Gastrocnemius medialis (tissue), 4 donors: ENCODE measurements at regions not wholly inside any gene's neighbourhood (a gene's known extent, or its start where the extent isn't known, plus 50 kb on each side); places are given as distances from the start of the nearest gene placed in this dataset.

Experiments
- ATAC-seq, 2 donors: fragments of 150-250 bp; one replicate each; pipeline ENCODE4 v1.9.1; 2016
- DNase-seq, 2 donors: peaks; one replicate each; pipeline ENCODE4 v3.0.0-alpha.2; 2019
- H3K27ac ChIP-seq, 4 donors: fragments of 200-600 bp; sonication (generic); 1 replicate in 1 of 4; 2 replicates in 3 of 4; pipeline ENCODE4 v1.5.1; 2016 to 2018; ENCODE audit warnings: mild to moderate bottlenecking in 2 of 4, moderate library complexity in 1 of 4
- H3K27me3 ChIP-seq, 3 donors: fragments of 200-600 bp; sonication (generic) in 2 of 3; 1 replicate in 1 of 3; 2 replicates in 2 of 3; pipeline versions ENCODE4 v1.5.1 to v1.6.0; 2016 to 2019; ENCODE audit warnings: mild to moderate bottlenecking in 1 of 3, moderate library complexity in 1 of 3
- H3K36me3 ChIP-seq, 2 donors: fragments of 200-600 bp; sonication (generic) in 1 of 2; one replicate each; pipeline ENCODE4 v1.5.1; 2017 to 2018
- H3K4me1 ChIP-seq, 2 donors: fragments of 200-600 bp; sonication (generic) in 1 of 2; one replicate each; pipeline ENCODE4 v1.5.1; 2016 to 2017; ENCODE audit warnings: mild to moderate bottlenecking in 2 of 2
- H3K4me3 ChIP-seq, 4 donors: fragments of 200-600 bp; sonication (generic) in 3 of 4; 1 replicate in 1 of 4; 2 replicates in 3 of 4; pipeline ENCODE4 v1.5.1; 2016 to 2019; ENCODE audit warnings: mild to moderate bottlenecking in 2 of 4
- H3K9me3 ChIP-seq, 3 donors: fragments of 200-600 bp; sonication (generic) in 2 of 3; 1 replicate in 1 of 3; 2 replicates in 2 of 3; pipeline ENCODE4 v1.5.1; 2016 to 2019
- POLR2A ChIP-seq, 2 donors: fragments of 450-650 bp; IDR thresholded peaks; one replicate each; pipeline ENCODE4 v1.6.1; 2017; ENCODE audit warnings: antibody characterized with exemption in 2 of 2, mild to moderate bottlenecking in 2 of 2, moderate library complexity in 2 of 2
- in situ Hi-C, 4 donors: fragments of 200-750 bp; cut with MboI; loops; one replicate each; pipeline versions ENCODE4 v1.15.0 to v1.8.0; 2017; ENCODE audit warnings: low sequenced_read_pairs in 4 of 4
- intact Hi-C: fragments of 100-400 bp; cut with DNase I; formaldehyde crosslinking; loops from one replicate; pipeline ENCODE4 v1.15.1; 2023; ENCODE audit warnings: low total_unique reads
- TF ChIP-seq, protein P1 (sequence below), 5 experiments: fragments of 450-650 bp in 3 of 5; fragments of 200-600 bp in 2 of 5; sonication (generic) in 2 of 5; IDR thresholded peaks in 4 of 5; conservative IDR thresholded peaks in 1 of 5; 1 replicate in 4 of 5; 2 replicates in 1 of 5; pipeline ENCODE4 v1.5.1; 2016 to 2019; ENCODE audit warnings: antibody characterized with exemption in 5 of 5, mild to moderate bottlenecking in 3 of 5, moderate library complexity in 3 of 5

DNA sequence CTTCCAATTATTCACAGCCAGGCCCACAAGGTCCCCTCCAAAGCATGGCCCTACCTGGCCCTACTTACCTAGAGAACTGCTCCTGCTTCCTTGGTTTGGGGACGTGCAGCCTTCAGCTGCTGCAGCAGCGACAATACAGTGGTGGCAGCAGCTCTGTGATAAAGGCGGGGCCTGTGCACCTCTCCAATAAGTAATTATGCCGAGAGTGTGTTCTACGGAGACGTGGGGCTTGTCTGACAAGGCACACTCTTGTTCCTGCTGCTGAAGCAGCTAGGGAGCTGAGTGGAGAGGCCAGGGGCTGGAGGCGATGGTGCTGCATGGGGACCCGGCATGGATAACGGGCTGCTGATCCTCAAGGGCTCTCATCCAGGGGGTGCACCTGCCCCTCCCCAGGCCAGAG is 98.0 kb upstream of the THY1 start:
- Histone ChIP-seq H3K4me3 (no peak overlapping the region), H3K4me1 (no peaks in the 10 kb centered on the region), H3K27ac (no peak overlapping the region), H3K27me3 (no peaks in the 10 kb centered on the region), H3K9me3 (no peaks in the 10 kb centered on the region), H3K36me3 (no peaks in the 10 kb centered on the region)
- in situ Hi-C loops = no loop called here
- DNase-seq = no peak
- no peak for ATAC-seq
- intact Hi-C loops = no loop called here
- no peak for TF ChIP-seq POLR2A (IDR thresholded peaks at IDR 0.05)
- TF ChIP-seq, protein P1, sequence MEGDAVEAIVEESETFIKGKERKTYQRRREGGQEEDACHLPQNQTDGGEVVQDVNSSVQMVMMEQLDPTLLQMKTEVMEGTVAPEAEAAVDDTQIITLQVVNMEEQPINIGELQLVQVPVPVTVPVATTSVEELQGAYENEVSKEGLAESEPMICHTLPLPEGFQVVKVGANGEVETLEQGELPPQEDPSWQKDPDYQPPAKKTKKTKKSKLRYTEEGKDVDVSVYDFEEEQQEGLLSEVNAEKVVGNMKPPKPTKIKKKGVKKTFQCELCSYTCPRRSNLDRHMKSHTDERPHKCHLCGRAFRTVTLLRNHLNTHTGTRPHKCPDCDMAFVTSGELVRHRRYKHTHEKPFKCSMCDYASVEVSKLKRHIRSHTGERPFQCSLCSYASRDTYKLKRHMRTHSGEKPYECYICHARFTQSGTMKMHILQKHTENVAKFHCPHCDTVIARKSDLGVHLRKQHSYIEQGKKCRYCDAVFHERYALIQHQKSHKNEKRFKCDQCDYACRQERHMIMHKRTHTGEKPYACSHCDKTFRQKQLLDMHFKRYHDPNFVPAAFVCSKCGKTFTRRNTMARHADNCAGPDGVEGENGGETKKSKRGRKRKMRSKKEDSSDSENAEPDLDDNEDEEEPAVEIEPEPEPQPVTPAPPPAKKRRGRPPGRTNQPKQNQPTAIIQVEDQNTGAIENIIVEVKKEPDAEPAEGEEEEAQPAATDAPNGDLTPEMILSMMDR (IDR thresholded peaks at IDR 0.05 in 4 of 5, conservative IDR thresholded peaks at IDR 0.05 in 1 of 5) = no peak

DNA sequence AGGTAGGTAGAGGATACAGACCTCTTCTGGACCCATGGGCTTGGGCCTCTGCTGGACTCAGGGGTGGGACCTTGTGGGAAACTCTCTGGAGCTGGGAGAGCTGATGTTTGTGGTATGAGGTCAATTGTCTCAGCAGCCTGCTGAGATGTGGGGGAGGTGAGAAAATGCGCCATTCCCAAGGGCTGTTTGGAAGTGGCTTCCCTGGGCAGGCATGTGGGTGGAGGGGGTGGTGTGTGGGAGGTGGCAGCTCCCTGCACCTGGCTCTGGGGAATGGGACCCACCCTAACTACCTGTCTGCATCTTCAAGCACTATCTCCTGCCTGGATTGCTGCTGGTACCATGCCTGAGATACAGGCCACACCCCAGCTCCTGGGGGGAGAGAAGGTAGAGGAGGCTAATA is 97.4 kb upstream of the THY1 start:
- no peak for DNase-seq
- intact Hi-C loops = no loop called here
- in situ Hi-C loops = no loop called here
- Histone ChIP-seq H3K9me3 (no peaks in the 10 kb centered on the region), H3K4me3 (no peak overlapping the region), H3K27ac (no peak overlapping the region), H3K36me3 (no peaks in the 10 kb centered on the region), H3K4me1 (no peaks in the 10 kb centered on the region), H3K27me3 (no peaks in the 10 kb centered on the region)
- no peak for ATAC-seq
- TF ChIP-seq, protein P1 (IDR thresholded peaks at IDR 0.05 in 4 of 5, conservative IDR thresholded peaks at IDR 0.05 in 1 of 5) = no peak
- TF ChIP-seq POLR2A (IDR thresholded peaks at IDR 0.05) = no peak

GRCh38 chr11:119519796-119520195 is 96.8 kb upstream of the THY1 start:
- Histone ChIP-seq H3K4me1 (no peaks in the 10 kb centered on the region), H3K36me3 (no peaks in the 10 kb centered on the region), H3K4me3 (no peak overlapping the region), H3K27me3 (no peaks in the 10 kb centered on the region), H3K27ac (no peak overlapping the region), H3K9me3 (no peaks in the 10 kb centered on the region)
- no peak for TF ChIP-seq POLR2A (IDR thresholded peaks at IDR 0.05)
- TF ChIP-seq, protein P1 (IDR thresholded peaks at IDR 0.05 in 4 of 5, conservative IDR thresholded peaks at IDR 0.05 in 1 of 5) = no peak
- in situ Hi-C loops (no loop called here), intact Hi-C loops (no loop called here)
- DNase-seq = no peak
- no peak for ATAC-seq

- Histone ChIP-seq H3K4me3 (no peak overlapping the region), H3K27me3 (no peaks in the 10 kb centered on the region), H3K27ac (no peak overlapping the region), H3K4me1 (no peaks in the 10 kb centered on the region), H3K9me3 (no peaks in the 10 kb centered on the region), H3K36me3 (no peaks in the 10 kb centered on the region)
- TF ChIP-seq POLR2A (IDR thresholded peaks at IDR 0.05) = no peak
- TF ChIP-seq, protein P1 (IDR thresholded peaks at IDR 0.05 in 4 of 5, conservative IDR thresholded peaks at IDR 0.05 in 1 of 5) = no peak
- intact Hi-C loops = no loop called here
- ATAC-seq (no peak), DNase-seq (no peak)
- in situ Hi-C loops = no loop called here
These were observed 96.1 kb upstream of the THY1 start for GRCh38 chr11:119518746-119519730.
